B cell (primary cell): ENCODE measurements at regions not wholly inside any gene's neighbourhood (a gene's known extent, or its start where the extent isn't known, plus 50 kb on each side); places are given as distances from the start of the nearest gene placed in this dataset.

Experiments
- CTCF ChIP-seq: fragments of 200-600 bp; IDR thresholded peaks from one replicate; pipeline ENCODE4 v1.8.0; 2022; ENCODE audit warnings: antibody characterized with exemption, mild to moderate bottlenecking
- EZH2 ChIP-seq: IDR thresholded peaks from 2 replicates; pipeline ENCODE4 v1.6.1; 2012; ENCODE audit warnings: borderline replicate concordance, low read depth, mild to moderate bottlenecking, moderate library complexity, low read length; ENCODE audit not compliant: insufficient read depth, poor library complexity, severe bottlenecking

- no peak for TF ChIP-seq CTCF
- TF ChIP-seq EZH2: no peak
Observed at GRCh38 chr16:47921535-47921934, 234.3 kb downstream of the ABCC12 start.
